HuH-7 (cell line): ENCODE measurements at regions not wholly inside any gene's neighbourhood (a gene's known extent, or its start where the extent isn't known, plus 50 kb on each side); places are given as distances from the start of the nearest gene placed in this dataset.
"Not testable (repeated sequence)": the region's sequence is repeated elsewhere in the genome, so short reads cannot be mapped to it uniquely, and the experiment has no call there.

Experiments
- DNase-seq: peaks from one replicate; pipeline ENCODE4 v3.0.0; 2011; ENCODE audit warnings: low spot score

DNA sequence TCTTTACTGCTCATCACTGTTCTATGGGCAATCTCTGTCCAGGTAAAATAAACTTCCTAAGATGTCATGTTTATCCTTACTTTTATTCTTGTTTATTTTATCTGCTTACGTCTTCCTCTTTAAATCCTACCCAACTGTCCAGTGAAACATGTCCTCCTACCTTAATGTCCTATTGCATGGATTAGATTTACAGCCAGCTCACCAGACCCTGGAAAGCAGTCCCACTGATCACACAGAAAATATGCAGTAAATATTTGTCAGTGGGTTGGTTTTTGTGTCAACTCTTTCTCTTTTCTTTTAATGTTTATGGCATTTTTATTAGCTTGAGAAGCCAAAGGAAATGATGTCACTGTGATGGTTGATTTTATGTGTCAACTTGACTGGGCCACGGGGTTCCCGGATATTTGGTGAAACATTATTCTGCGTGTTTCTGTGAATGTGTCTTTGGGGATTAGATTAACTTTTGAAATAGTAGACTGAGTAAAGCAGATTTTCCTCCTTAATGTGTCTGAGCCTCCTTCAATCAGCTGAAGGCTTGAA is 258.3 kb downstream of the SRGAP2C start:
- no peak for DNase-seq

- no peak for DNase-seq
Measured at GRCh38 chr1:121444096-121444495, 259.3 kb downstream of the SRGAP2C start.

- no peak for DNase-seq
Measured at GRCh38 chr1:121445679-121446078, 260.9 kb downstream of the SRGAP2C start.

DNA sequence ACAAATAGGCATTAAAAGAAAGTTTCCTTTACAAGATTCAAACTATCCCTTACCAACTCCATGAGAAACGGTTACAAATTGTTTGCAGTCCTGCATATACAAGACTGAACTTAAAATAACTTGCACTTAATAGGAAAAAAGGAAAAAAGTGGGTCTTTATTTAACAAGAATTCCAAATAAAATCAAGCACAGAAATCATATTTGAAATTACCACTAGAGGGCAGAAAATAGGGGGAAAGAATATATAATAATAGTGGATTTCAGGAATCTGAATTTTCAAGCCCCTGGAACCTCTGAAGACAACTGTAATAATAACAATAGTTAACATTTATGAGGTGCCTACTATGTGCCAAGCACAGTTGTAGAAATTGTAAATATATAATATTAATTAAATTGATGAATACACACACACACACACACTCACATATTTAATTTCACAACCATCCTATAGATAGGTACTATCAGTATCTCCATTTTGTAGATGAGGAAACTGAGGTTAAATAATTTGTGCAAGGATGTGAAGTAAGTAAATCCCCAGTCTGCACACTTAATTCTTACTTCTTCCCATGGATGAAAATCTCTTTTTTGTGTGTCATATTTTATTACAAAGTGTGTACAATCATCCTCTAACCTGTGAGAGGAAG is 262.6 kb downstream of the SRGAP2C start:
- not testable (repeated sequence) for DNase-seq

DNA sequence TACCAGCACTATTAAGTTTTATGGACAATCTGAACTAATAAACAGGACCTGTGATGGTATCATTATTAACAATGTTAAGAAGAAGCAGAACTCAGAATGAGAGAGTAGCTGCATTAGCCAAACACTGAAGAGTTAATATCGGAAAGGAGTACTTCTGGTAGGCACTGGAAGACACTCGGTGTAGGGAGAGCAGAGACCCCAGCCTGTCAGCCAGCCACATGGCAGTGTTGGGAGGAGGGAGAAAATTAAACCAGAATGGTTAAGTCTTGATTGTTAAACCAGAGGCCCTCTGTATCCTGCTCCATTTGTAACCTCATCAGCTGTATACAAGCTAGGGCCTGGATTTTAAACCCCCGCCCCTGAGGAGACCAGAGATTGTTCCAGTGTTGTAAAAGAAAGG is 263.3 kb downstream of the SRGAP2C start:
- not testable (repeated sequence) for DNase-seq

DNA sequence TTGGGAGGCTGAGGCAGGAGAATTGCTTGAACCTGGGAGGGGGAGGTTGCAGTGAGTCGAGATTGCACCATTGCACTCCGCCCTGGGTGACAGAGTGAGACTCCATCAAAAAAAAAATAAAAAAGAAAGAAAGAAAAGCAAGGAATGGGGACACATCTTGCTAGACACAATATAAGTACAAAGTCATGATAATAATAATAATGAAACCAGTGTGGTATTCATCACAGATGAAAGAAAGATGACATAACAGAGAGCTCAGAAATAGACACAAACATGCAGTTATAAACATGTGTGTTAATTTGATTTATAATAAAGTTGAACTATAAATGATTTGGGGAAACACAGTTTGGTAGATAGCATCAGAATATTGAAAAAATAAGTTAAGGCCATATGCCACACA is 264.1 kb downstream of the SRGAP2C start:
- no peak for DNase-seq

GRCh38 chr1:121452484-121452883 is 267.7 kb downstream of the SRGAP2C start:
- DNase-seq, result no peak

DNA sequence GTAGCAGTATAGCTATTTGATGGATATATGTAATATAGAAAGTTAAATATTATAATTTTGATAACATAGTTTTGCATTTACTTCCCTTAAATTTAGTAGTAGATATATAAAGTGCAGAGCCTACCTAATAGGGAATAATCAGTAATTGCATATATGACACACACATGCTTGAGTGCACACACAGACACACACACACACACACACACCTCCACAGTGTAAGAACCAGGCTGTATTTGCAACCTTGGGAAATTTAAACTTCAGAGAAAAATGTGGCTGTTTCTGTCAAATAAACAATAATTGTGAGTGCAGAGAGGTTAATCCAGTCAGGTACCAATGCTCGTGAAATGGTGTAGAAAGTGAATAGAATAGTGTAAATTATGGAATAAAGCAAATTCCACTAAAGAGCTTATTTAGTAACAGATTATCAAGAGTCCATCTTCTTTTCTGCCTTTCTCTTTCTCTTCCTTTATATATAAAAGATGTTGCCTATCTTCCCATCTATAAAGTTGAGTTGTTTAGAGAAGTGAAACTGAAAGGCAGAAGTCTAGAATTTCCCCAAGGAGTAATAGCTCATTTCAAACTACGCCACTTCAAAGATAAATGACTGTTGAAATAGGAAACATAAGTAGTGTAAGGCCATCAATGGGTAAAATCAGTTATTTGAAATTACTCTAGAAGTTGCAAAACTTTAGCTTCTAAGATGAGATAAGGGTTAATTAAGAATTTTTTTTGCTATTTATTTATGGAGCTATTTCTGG is 273.7 kb downstream of the SRGAP2C start:
- no peak for DNase-seq

- DNase-seq, result no peak
Measured at GRCh38 chr1:121459235-121459634, 274.5 kb downstream of the SRGAP2C start.

GRCh38 chr1:121469395-121469794 is 284.6 kb downstream of the SRGAP2C start:
- not testable (repeated sequence) for DNase-seq

- DNase-seq, result not testable (repeated sequence)
Measured at GRCh38 chr1:121470401-121470800, 285.6 kb downstream of the SRGAP2C start.

- no peak for DNase-seq
Measured at GRCh38 chr1:121471523-121471922, 286.7 kb downstream of the SRGAP2C start.

DNA sequence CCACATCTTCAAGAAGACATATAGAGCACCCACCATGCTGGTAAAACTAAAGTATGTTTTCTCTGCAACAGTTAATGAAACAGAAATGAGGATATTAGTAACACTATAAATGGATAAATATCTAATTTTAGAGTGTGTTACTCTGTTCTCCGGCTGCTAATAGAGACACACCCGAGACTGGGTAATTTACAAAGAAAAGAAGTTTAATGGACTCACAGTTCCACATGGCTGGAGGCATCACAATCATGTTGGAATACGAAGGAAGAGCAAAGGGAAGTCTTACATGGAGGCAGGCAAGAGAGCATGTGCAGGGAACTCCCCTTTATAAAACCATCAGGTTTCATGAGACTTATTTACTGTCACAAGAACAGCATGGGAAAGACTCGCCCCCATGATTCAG is 287.2 kb downstream of the SRGAP2C start:
- DNase-seq, result no peak

DNA sequence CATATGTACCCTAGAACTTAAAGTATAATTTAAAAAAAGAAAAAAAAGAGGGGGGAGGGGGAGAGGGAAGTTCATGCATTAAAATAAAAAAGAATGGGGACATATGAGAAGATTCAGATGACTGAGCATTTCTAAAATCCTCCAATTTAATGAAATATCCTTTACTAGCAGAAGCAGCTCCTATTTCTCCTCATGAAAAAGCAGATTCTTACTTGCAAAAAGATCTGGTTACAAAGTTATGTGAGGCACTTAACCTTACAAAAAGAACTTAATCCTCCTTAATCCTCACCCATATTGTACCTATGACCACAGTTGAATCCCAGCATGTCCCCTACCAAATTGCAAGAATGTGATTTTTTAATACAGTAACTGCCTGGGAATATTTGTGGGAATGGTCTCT is 298.5 kb downstream of the SRGAP2C start:
- no peak for DNase-seq

GRCh38 chr1:121483961-121484424 is 299.2 kb downstream of the SRGAP2C start:
- no peak for DNase-seq

- not testable (repeated sequence) for DNase-seq
Measured at GRCh38 chr1:121494796-121495195, 310.0 kb downstream of the SRGAP2C start.

GRCh38 chr1:121511455-121511854 is 326.7 kb downstream of the SRGAP2C start:
- not testable (repeated sequence) for DNase-seq

GRCh38 chr1:121511876-121512275 is 327.1 kb downstream of the SRGAP2C start:
- DNase-seq, result not testable (repeated sequence)

DNA sequence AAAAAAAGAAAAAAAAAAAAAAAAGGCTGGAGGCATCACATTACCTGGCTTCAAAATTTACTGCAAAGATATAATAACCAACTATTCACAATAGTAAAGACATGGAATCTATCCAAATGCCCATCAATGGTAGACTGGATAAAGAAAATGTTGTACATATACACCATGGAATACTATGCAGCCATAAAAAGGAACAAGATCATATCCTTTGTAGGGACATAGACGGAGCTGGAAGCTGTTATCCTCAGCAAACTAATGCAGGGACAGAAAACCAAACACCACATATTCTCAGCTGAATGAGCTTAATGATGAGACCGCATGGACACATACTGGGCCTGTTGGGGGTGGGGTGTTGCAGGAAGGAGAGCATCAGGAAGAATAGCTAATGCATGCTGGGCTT is 330.5 kb downstream of the SRGAP2C start:
- DNase-seq, result no peak

- no peak for DNase-seq
Measured at GRCh38 chr1:121516234-121516967, 331.6 kb downstream of the SRGAP2C start.

DNA sequence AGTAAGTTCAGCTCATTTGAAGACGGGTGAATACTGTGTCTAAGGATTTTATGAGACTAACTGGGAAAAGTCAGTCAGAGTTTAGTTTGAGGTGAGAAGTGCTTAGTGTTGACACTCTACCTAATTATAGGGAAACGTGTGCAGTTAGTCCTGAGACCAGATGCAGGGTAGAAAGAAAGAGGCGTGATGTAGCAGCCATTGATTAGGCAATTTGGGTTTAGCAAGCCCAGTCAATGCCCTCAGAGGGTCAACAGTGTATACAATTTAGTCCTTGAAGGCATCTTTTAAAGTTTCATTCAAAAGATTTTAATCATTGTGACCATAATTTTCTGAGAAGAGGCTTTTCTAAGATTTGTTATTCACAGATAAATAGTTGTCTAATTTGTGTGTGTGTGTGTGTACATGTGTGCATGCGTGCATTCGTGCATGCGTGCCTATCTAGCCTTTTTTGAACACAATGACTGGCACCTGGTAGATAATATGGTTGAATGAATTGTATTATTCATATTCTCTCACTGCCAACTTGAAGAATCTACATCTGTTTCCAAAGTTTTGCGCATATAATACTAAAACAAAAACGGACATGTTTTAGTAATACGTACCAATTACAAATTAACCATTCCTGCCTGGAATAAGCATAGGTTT is 332.9 kb downstream of the SRGAP2C start:
- no peak for DNase-seq

DNA sequence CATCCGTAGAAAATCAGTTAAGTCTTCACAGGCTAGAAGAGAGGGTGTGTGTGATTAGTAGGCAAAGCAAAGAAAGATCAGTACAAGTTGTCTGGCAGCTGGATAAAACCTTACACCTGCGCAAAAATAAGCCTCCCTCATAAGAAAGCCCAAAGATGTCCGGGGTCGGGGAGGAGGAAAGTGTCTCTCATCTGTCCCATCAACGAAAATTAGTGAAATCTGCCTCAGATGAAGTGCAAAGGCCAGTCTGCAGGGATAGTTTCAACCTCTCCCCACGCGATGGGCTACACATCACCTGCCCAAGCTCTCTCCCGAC is 333.9 kb downstream of the SRGAP2C start:
- DNase-seq, result no peak
